Adipocyte (in vitro differentiated cells): ENCODE measurements at regions not wholly inside any gene's neighbourhood (a gene's known extent, or its start where the extent isn't known, plus 50 kb on each side); places are given as distances from the start of the nearest gene placed in this dataset.
A peak's percentile ranks its signal among the peaks of the same experiment; 100 is the strongest.

Experiments used
- DNase-seq: peaks from one replicate; pipeline ENCODE4 v3.0.0-alpha.2; 2015; ENCODE audit warnings: low read depth
- H3K27me3 ChIP-seq: replicated peaks from 2 replicates; pipeline ENCODE4 v1.7.0; 2013; ENCODE audit warnings: mild to moderate bottlenecking, low read length, moderate library complexity; ENCODE audit not compliant: control insufficient read depth, insufficient read depth
- H3K36me3 ChIP-seq: 2 replicates; pipeline ENCODE4 v1.7.0; 2013; ENCODE audit warnings: low read length, mild to moderate bottlenecking, moderate library complexity; ENCODE audit not compliant: control insufficient read depth, insufficient read depth, severe bottlenecking
- H3K4me1 ChIP-seq: 2 replicates; pipeline ENCODE4 v1.7.0; 2013; ENCODE audit warnings: mild to moderate bottlenecking, low read length, moderate library complexity; ENCODE audit not compliant: control insufficient read depth, insufficient read depth
- H3K4me3 ChIP-seq: 2 replicates; pipeline ENCODE4 v1.7.0; 2013; ENCODE audit warnings: mild to moderate bottlenecking, low read length, moderate library complexity
- H3K9ac ChIP-seq: 2 replicates; pipeline ENCODE4 v1.7.0; 2013; ENCODE audit warnings: mild to moderate bottlenecking, low read length, moderate library complexity
- H3K9me3 ChIP-seq: 2 replicates; pipeline ENCODE4 v1.7.0; 2013; ENCODE audit warnings: mild to moderate bottlenecking, low read length, moderate library complexity; ENCODE audit not compliant: control insufficient read depth

GRCh38 chr6:22708469-22708868 lies 139.1 kb downstream of the HDGFL1 start:
- Histone ChIP-seq H3K4me1 (no peaks in the 10 kb centered on the region), H3K36me3 (no peaks in the 10 kb centered on the region), H3K9me3 (no peaks in the 10 kb centered on the region), H3K9ac (no peak overlapping the region), H3K27me3 (no peaks in the 10 kb centered on the region), H3K4me3 (no peak overlapping the region)
- no peak for DNase-seq

- Histone ChIP-seq H3K9ac (no peak overlapping the region), H3K4me1 (no peaks in the 10 kb centered on the region), H3K27me3 (no peaks in the 10 kb centered on the region), H3K36me3 (no peaks in the 10 kb centered on the region), H3K4me3 (no peak overlapping the region), H3K9me3 (no peaks in the 10 kb centered on the region)
- DNase-seq, result no peak
Measured at GRCh38 chr6:22709803-22710202, 140.4 kb downstream of the HDGFL1 start.

- Histone ChIP-seq H3K27me3 (no peaks in the 10 kb centered on the region), H3K9me3 (no peaks in the 10 kb centered on the region), H3K4me3 (no peak overlapping the region), H3K4me1 (no peaks in the 10 kb centered on the region), H3K36me3 (no peaks in the 10 kb centered on the region), H3K9ac (no peak overlapping the region)
- no peak for DNase-seq
Measured at GRCh38 chr6:22716721-22717120, 147.4 kb downstream of the HDGFL1 start.

GRCh38 chr6:22717915-22718314 lies 148.5 kb downstream of the HDGFL1 start:
- DNase-seq, result no peak
- H3K4me3 ChIP-seq, result no peak overlapping the region
- no peaks in the 10 kb centered on the region for H3K4me1 ChIP-seq
- no peak overlapping the region for H3K9ac ChIP-seq
- no peaks in the 10 kb centered on the region for H3K27me3 ChIP-seq
- H3K9me3 ChIP-seq, result peaks cover 7% of the 10 kb centered on the region
- H3K36me3 ChIP-seq, result no peaks in the 10 kb centered on the region

DNA sequence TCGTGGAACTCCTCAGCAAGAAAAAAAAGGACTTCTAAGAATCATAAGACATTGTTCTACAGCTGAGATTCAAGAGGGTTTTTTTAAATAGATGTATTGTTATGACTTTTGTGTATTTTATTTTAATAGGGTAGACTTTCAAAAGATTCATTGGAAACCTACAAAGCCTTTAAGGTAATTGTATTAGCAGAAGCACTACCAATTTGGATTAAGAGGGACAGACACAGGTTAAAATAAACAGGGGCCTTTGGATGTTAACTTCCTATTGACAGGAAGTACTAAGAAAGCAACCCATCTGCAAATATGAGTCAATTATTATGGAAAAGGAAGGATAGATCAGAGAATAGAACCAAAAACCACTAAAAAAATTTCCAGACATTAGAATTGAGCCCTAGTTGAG lies 153.5 kb downstream of the HDGFL1 start:
- H3K36me3 ChIP-seq, result no peaks in the 10 kb centered on the region
- H3K4me3 ChIP-seq, result no peak overlapping the region
- H3K9ac ChIP-seq, result no peak overlapping the region
- no peak for DNase-seq
- H3K4me1 ChIP-seq, result no peaks in the 10 kb centered on the region
- no peaks in the 10 kb centered on the region for H3K27me3 ChIP-seq
- H3K9me3 ChIP-seq, result peaks cover 15% of the 10 kb centered on the region

DNA sequence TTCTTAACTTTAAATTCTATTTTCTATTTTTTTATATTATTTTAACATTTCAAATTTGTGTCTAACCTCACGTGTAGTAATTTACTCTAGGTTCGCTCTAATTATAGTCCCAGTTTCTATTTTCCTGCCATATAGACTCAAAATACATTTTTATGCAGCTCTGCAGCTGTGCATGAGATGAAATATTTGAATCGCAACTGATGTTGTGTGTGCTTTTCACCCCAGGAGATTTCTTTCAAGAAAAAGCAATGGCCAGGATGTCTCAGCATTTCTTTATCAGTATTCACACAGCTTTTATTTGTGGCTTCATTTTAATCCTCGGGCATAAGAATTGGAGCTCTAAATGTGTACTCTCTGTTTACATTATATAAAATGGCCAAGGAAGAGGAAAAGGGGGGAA lies 157.6 kb downstream of the HDGFL1 start:
- no peak for DNase-seq
- Histone ChIP-seq H3K4me1 (no peaks in the 10 kb centered on the region), H3K9ac (no peak overlapping the region), H3K4me3 (no peak overlapping the region), H3K27me3 (no peaks in the 10 kb centered on the region), H3K36me3 (no peaks in the 10 kb centered on the region), H3K9me3 (peaks cover 15% of the 10 kb centered on the region)

DNA sequence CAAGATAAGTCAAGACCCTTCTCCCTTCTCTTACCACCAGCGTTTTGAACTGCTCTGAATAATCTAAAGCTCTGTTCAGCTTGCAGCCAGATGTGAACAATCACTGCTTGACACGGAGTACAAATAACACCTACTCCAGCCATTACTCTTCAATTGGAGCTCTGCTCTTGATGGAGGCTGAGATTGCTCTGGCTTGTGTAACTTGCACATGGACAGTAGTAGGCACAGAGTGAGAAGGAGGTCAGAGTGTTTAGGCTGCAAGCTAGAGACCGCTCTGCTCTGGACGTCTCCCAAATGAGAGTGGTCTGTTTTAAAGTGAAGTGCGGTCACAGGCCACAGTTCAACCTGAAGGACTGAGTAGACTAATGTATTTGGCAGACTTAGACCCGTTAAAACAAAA lies 158.3 kb downstream of the HDGFL1 start:
- Histone ChIP-seq H3K4me1 (no peaks in the 10 kb centered on the region), H3K36me3 (no peaks in the 10 kb centered on the region), H3K4me3 (no peak overlapping the region), H3K27me3 (no peaks in the 10 kb centered on the region), H3K9me3 (peaks cover 9% of the 10 kb centered on the region), H3K9ac (no peak overlapping the region)
- DNase-seq, result no peak

DNA sequence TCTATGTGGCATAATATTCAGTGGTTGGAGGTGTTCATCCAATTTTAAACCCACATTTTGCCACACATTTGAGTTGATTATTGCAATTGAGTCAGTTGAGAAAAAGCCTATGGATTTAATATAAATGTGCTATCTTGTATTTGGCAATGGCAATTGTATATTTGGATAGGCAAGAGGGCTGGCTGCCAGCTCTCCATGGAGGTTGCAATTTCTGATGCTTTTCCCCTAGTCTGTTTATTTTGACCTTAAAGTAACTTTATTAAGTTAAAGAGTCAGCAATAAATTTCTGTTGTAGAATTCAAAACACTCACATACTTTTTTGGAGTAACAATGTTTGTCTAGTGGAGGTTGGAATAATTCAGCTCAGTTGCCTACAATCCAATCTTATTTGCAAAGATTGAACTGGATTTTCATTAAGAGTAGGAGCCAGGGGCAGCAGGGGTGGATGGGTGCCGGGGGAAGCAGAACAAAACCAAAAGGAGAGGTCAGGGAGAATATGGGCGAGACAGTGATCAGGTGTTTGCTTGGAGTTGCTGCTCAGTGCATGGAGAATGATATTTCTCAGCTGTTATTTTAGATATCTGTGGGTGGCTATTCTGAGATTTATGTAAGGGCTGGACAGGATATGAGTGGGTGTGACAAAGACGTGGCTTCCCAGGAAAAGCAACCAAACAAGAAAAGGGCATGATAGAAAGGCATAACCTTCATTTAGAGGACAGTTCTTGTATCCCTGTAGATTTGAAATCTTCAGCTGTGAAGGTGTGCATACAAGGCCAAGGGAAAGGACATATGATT lies 163.0 kb downstream of the HDGFL1 start:
- Histone ChIP-seq H3K9ac (no peak overlapping the region), H3K36me3 (no peaks in the 10 kb centered on the region)
- DNase-seq, result peak; percentile 27

DNA sequence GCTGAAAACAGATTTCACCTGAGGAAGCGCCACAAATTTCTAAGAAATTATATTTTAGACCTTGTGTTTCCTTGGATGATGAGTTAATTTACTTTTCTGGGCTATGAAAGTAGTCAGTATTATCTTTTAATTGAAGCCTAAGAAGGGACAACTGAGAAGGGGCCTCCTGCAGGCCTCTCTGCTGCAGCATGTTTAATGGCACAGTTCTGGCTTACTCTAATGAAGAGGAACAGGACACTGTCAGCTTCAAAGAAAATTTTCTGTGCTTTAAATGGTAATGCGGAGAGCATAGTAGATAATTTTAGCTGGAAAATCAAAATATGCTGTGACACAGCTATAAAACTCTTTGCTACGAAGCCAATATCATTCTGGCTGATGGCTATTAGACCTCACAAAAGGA lies 167.4 kb downstream of the HDGFL1 start:
- Histone ChIP-seq H3K36me3 (no peaks in the 10 kb centered on the region), H3K9ac (no peak overlapping the region), H3K4me3 (no peak overlapping the region), H3K27me3 (no peaks in the 10 kb centered on the region), H3K9me3 (no peaks in the 10 kb centered on the region), H3K4me1 (no peaks in the 10 kb centered on the region)
- no peak for DNase-seq

More for the DNA sequence above, 163.0 kb downstream of the HDGFL1 start:
- H3K4me1 ChIP-seq, result no peaks in the 10 kb centered on the region
- H3K4me3 ChIP-seq, result no peak overlapping the region
- no peaks in the 10 kb centered on the region for H3K9me3 ChIP-seq
- no peaks in the 10 kb centered on the region for H3K27me3 ChIP-seq

- Histone ChIP-seq H3K9ac (no peak overlapping the region), H3K4me3 (no peak overlapping the region), H3K36me3 (no peaks in the 10 kb centered on the region), H3K4me1 (no peaks in the 10 kb centered on the region), H3K9me3 (no peaks in the 10 kb centered on the region), H3K27me3 (no peaks in the 10 kb centered on the region)
- DNase-seq, result peak; percentile 51
Measured at GRCh38 chr6:22737331-22737730, 168.0 kb downstream of the HDGFL1 start.

DNA sequence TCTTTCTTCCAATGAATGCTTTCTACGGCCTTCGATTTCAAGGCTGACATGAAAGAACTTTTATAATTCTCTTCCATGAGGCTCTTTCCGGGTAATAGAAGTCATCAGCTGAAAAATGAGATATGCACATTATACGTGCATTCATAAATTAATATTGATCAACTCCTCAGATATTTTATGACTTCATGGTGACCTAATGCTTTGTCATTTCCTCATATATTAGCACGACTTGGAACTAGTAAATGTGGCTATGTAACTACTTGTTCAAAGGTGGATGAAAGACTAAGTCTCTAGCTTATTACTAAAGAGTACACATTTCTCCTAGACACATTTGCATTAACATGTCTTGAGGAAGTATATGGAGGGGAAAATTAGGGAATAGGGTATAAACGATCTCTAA lies 168.8 kb downstream of the HDGFL1 start:
- Histone ChIP-seq H3K36me3 (no peaks in the 10 kb centered on the region), H3K4me1 (no peaks in the 10 kb centered on the region), H3K9ac (no peak overlapping the region), H3K4me3 (no peak overlapping the region), H3K27me3 (no peaks in the 10 kb centered on the region), H3K9me3 (no peaks in the 10 kb centered on the region)
- DNase-seq, result no peak

DNA sequence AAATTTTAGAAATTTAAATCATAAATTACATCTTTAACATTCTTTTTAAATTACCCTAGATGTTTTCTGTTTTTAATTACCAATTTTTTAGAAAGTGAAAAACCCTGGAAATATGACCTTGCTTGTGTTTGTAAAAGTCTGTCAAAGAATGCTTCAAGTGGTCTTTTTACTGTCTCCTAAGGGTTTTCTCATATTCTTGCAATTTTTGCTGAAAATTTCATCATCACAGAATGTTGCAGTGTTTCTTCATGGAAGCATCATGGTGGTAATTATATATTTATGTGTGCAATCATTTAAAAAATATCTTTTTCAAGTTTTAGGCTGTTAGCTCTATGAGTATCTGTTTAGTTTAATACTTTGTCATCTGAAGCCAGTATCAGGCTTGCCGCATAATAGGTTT lies 178.2 kb downstream of the HDGFL1 start:
- Histone ChIP-seq H3K36me3 (no peaks in the 10 kb centered on the region), H3K9ac (no peak overlapping the region), H3K27me3 (no peaks in the 10 kb centered on the region), H3K4me1 (no peaks in the 10 kb centered on the region), H3K4me3 (no peak overlapping the region), H3K9me3 (no peaks in the 10 kb centered on the region)
- peak; percentile 72 for DNase-seq
